ES-I3 (cell line): ENCODE measurements at regions not wholly inside any gene's neighbourhood (a gene's known extent, or its start where the extent isn't known, plus 50 kb on each side); places are given as distances from the start of the nearest gene placed in this dataset.
"Not testable (repeated sequence)": the region's sequence is repeated elsewhere in the genome, so short reads cannot be mapped to it uniquely, and the experiment has no call there.

Source experiments
- H3K36me3 ChIP-seq: 2 replicates; pipeline ENCODE4 v1.6.1; 2013; ENCODE audit warnings: mild to moderate bottlenecking, low read length, control low read depth, moderate library complexity; ENCODE audit not compliant: insufficient read depth
- H3K4me1 ChIP-seq: 2 replicates; pipeline ENCODE4 v1.6.1; 2013; ENCODE audit warnings: mild to moderate bottlenecking, control low read depth, low read length; ENCODE audit not compliant: insufficient read depth
- H3K9ac ChIP-seq: 2 replicates; pipeline ENCODE4 v1.6.1; 2013; ENCODE audit warnings: low read depth, mild to moderate bottlenecking, low read length, moderate library complexity
- H3K9me3 ChIP-seq: 2 replicates; pipeline ENCODE4 v1.6.1; 2013; ENCODE audit warnings: mild to moderate bottlenecking, low read length, moderate library complexity; ENCODE audit not compliant: control insufficient read depth, insufficient read depth

GRCh38 chr9:36521148-36521547 lies 51.5 kb upstream of the MELK start:
- Histone ChIP-seq H3K36me3 (no peaks in the 10 kb centered on the region), H3K4me1 (no peaks in the 10 kb centered on the region), H3K9ac (no peak overlapping the region), H3K9me3 (no peaks in the 10 kb centered on the region; the same call in 1 of the 2 replicates)

- no peaks in the 10 kb centered on the region for H3K9me3 ChIP-seq
- H3K9ac ChIP-seq: no peak overlapping the region
- no peaks in the 10 kb centered on the region for H3K4me1 ChIP-seq
- no peaks in the 10 kb centered on the region for H3K36me3 ChIP-seq
These were observed 55.6 kb upstream of the MELK start for GRCh38 chr9:36517131-36517530.

- Histone ChIP-seq H3K9me3 (no peaks in the 10 kb centered on the region), H3K36me3 (no peaks in the 10 kb centered on the region), H3K9ac (no peak overlapping the region), H3K4me1 (peaks cover 9% of the 10 kb centered on the region; the same call in 1 of the 2 replicates)
These were observed 68.5 kb upstream of the MELK start for GRCh38 chr9:36504156-36504555.

- Histone ChIP-seq H3K9me3 (no peaks in the 10 kb centered on the region), H3K9ac (no peak overlapping the region), H3K36me3 (no peaks in the 10 kb centered on the region), H3K4me1 (peaks cover 2% of the 10 kb centered on the region; the same call in 1 of the 2 replicates)
These were observed 69.3 kb upstream of the MELK start for GRCh38 chr9:36503172-36504088.

GRCh38 chr9:36501727-36502126 lies 71.0 kb upstream of the MELK start:
- Histone ChIP-seq H3K4me1 (no peaks in the 10 kb centered on the region), H3K9ac (no peak overlapping the region), H3K36me3 (no peaks in the 10 kb centered on the region), H3K9me3 (no peaks in the 10 kb centered on the region)

GRCh38 chr9:36500931-36501330 lies 71.8 kb upstream of the MELK start:
- H3K36me3 ChIP-seq, H3K9ac ChIP-seq, H3K9me3 ChIP-seq, H3K4me1 ChIP-seq: not testable (repeated sequence)

- Histone ChIP-seq H3K36me3 (no peaks in the 10 kb centered on the region), H3K4me1 (no peaks in the 10 kb centered on the region), H3K9ac (no peak overlapping the region), H3K9me3 (no peaks in the 10 kb centered on the region)
These were observed 73.4 kb upstream of the MELK start for GRCh38 chr9:36499174-36499890.

GRCh38 chr9:36493564-36493963 lies 79.1 kb upstream of the MELK start:
- not testable (repeated sequence) for H3K9ac ChIP-seq, H3K9me3 ChIP-seq, H3K36me3 ChIP-seq
- H3K4me1 ChIP-seq: peaks cover 15% of the 10 kb centered on the region

GRCh38 chr9:36492865-36493264 lies 79.8 kb upstream of the MELK start:
- no peak overlapping the region for H3K9ac ChIP-seq
- H3K9me3 ChIP-seq: no peaks in the 10 kb centered on the region
- no peaks in the 10 kb centered on the region for H3K36me3 ChIP-seq
- H3K4me1 ChIP-seq: peaks cover 17% of the 10 kb centered on the region

- no peak overlapping the region for H3K9ac ChIP-seq
- H3K36me3 ChIP-seq: no peaks in the 10 kb centered on the region
- peaks cover 19% of the 10 kb centered on the region for H3K4me1 ChIP-seq
- H3K9me3 ChIP-seq: no peaks in the 10 kb centered on the region
These were observed 83.2 kb upstream of the MELK start for GRCh38 chr9:36489453-36489852.

- Histone ChIP-seq H3K4me1 (peaks cover 25% of the 10 kb centered on the region), H3K36me3 (no peaks in the 10 kb centered on the region), H3K9ac (peak overlapping the region; percentile 62), H3K9me3 (no peaks in the 10 kb centered on the region)
These were observed 84.3 kb upstream of the MELK start for GRCh38 chr9:36488389-36488756.

GRCh38 chr9:36487482-36488388 lies 85.0 kb upstream of the MELK start:
- Histone ChIP-seq H3K9me3 (no peaks in the 10 kb centered on the region), H3K36me3 (no peaks in the 10 kb centered on the region), H3K9ac (peak overlapping the region; percentile 62), H3K4me1 (peaks cover 25% of the 10 kb centered on the region)

- no peaks in the 10 kb centered on the region for H3K36me3 ChIP-seq
- peaks cover 25% of the 10 kb centered on the region for H3K4me1 ChIP-seq
- H3K9ac ChIP-seq: peak overlapping the region; percentile 86
- no peaks in the 10 kb centered on the region for H3K9me3 ChIP-seq
These were observed 85.7 kb upstream of the MELK start for GRCh38 chr9:36486933-36487481.

- Histone ChIP-seq H3K9ac (peak overlapping the region; percentile 86), H3K4me1 (peaks cover 31% of the 10 kb centered on the region), H3K36me3 (no peaks in the 10 kb centered on the region), H3K9me3 (no peaks in the 10 kb centered on the region)
These were observed 86.3 kb upstream of the MELK start for GRCh38 chr9:36486329-36486932.
